Ishikawa (cell line): ENCODE measurements at regions not wholly inside any gene's neighbourhood (a gene's known extent, or its start where the extent isn't known, plus 50 kb on each side); places are given as distances from the start of the nearest gene placed in this dataset.

ENCODE experiments used
- CEBPB ChIP-seq: IDR thresholded peaks from 2 replicates; pipeline ENCODE4 v1.6.1; 2012
- CREB1 ChIP-seq: IDR thresholded peaks from 2 replicates; pipeline ENCODE4 v1.6.1; 2012; ENCODE audit warnings: low read depth
- EGR1 ChIP-seq: IDR thresholded peaks from 2 replicates; pipeline ENCODE4 v1.6.1; 2012
- EP300 ChIP-seq: IDR thresholded peaks from 2 replicates; pipeline ENCODE4 v1.6.1; 2012; ENCODE audit warnings: borderline replicate concordance
- FOXM1 ChIP-seq: IDR thresholded peaks from 2 replicates; pipeline ENCODE4 v1.6.1; 2012; ENCODE audit warnings: low read depth, borderline replicate concordance
- MAX ChIP-seq: IDR thresholded peaks from 2 replicates; pipeline ENCODE4 v1.6.1; 2012
- NFIC ChIP-seq: IDR thresholded peaks from 2 replicates; pipeline ENCODE4 v1.6.1; 2012
- RAD21 ChIP-seq: IDR thresholded peaks from 2 replicates; pipeline ENCODE4 v1.6.1; 2012; ENCODE audit warnings: low read depth
- REST ChIP-seq: IDR thresholded peaks from 2 replicates; pipeline ENCODE4 v1.6.1; 2012; ENCODE audit warnings: low read depth, mild to moderate bottlenecking
- TAF1 ChIP-seq: IDR thresholded peaks from 2 replicates; pipeline ENCODE4 v1.6.1; 2012; ENCODE audit warnings: low read depth, mild to moderate bottlenecking
- TCF12 ChIP-seq: IDR thresholded peaks from 2 replicates; pipeline ENCODE4 v1.6.1; 2012; ENCODE audit warnings: low read depth
- TEAD4 ChIP-seq: IDR thresholded peaks from 2 replicates; pipeline ENCODE4 v1.6.1; 2012
- USF1 ChIP-seq: IDR thresholded peaks from 2 replicates; pipeline ENCODE4 v1.6.1; 2012
- YY1 ChIP-seq: IDR thresholded peaks from 2 replicates; pipeline ENCODE4 v1.6.1; 2012; ENCODE audit warnings: low read depth
- ZBTB7A ChIP-seq: IDR thresholded peaks from 2 replicates; pipeline ENCODE4 v1.6.1; 2012; ENCODE audit warnings: low read depth

- TF ChIP-seq MAX (no peak), TEAD4 (no peak), YY1 (no peak), RAD21 (no peak), CREB1 (no peak), CEBPB (no peak), EP300 (no peak), REST (no peak), NFIC (no peak), TCF12 (no peak), FOXM1 (no peak), USF1 (no peak), TAF1 (no peak), EGR1 (no peak), ZBTB7A (no peak)
Measured at GRCh38 chr22:22193923-22194322, 50.7 kb upstream of the VPREB1 start.

- TF ChIP-seq CREB1 (no peak), YY1 (no peak), EGR1 (no peak), CEBPB (no peak), TEAD4 (no peak), EP300 (no peak), TAF1 (no peak), MAX (no peak), TCF12 (no peak), USF1 (no peak), RAD21 (no peak), ZBTB7A (no peak), NFIC (no peak), FOXM1 (no peak), REST (no peak)
Measured at GRCh38 chr22:22187299-22187698, 57.3 kb upstream of the VPREB1 start.

GRCh38 chr22:22185844-22186499, 58.6 kb upstream of the VPREB1 start:
- TF ChIP-seq TCF12 (no peak), REST (no peak), ZBTB7A (no peak), TEAD4 (no peak), RAD21 (no peak), CREB1 (no peak), FOXM1 (no peak), TAF1 (no peak), EP300 (no peak), MAX (no peak), CEBPB (no peak), NFIC (no peak)

- TF ChIP-seq YY1 (no peak), RAD21 (no peak), EP300 (no peak), TAF1 (no peak), EGR1 (no peak), NFIC (no peak), USF1 (no peak), MAX (no peak), CREB1 (no peak), ZBTB7A (no peak)
Measured at GRCh38 chr22:22185217-22185616, 59.4 kb upstream of the VPREB1 start.
